ENCODE measurements at regions not wholly inside any gene's neighbourhood (a gene's known extent, or its start where the extent isn't known, plus 50 kb on each side); places are given as distances from the start of the nearest gene placed in this dataset.
A peak's percentile ranks its signal among the peaks of the same experiment; 100 is the strongest.

DNA sequence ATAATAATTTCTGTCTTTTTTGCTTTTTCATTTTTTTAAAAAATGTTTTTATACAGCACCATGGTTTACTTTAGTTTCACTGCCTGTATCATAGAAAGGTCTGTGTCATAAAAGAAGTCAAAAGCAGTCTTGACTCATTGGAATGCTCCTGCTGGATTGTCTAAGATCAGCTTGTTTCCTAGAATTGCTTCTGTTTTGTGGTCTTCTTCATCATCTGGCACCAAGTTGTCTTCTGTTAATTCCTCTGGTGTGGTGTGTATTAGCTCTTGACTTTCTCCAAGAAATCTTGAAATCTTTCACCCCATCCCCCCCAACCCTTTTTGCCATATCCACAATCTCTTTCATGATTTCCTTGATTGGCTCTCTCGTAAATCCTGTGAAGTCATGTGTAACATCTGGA lies 250.3 kb upstream of the CXCL12 start:
- no peaks in the 10 kb centered on the region for H3K27me3 ChIP-seq
- H3K27ac ChIP-seq = no peak overlapping the region
- TF ChIP-seq Cebpa-rat (IDR thresholded peaks at IDR 0.05) = no peak
- H3K9ac ChIP-seq = no peak overlapping the region
- H3K9me3 ChIP-seq = peaks cover 17% of the 10 kb centered on the region
- no peaks in the 10 kb centered on the region for H4K20me1 ChIP-seq
- H3K4me2 ChIP-seq = no peak overlapping the region
- H3K4me1 ChIP-seq = peaks cover 6% of the 10 kb centered on the region
- no peak overlapping the region for H3K4me3 ChIP-seq
- H3K36me3 ChIP-seq = no peaks in the 10 kb centered on the region

DNA sequence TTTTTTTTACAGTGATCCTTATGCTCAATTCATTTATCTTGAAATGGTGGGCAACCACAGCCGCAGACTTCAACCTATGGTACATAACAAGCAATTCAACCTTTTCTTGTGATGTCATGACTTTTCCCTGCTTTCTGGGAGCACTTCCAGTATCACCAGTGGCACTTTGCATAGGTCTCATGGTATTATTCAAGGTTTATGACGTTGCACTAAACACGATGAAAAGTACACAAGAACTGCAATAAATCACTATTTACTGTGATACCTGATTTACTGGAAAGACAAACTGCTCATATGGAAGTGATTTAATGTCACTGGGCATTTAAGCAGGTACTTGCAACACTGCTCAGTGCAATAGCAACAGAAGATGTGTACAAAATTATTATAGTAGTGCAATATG lies 251.7 kb upstream of the CXCL12 start:
- Histone ChIP-seq H3K27ac (no peak overlapping the region), H3K27me3 (no peaks in the 10 kb centered on the region), H3K9me3 (peaks cover 17% of the 10 kb centered on the region), H3K9ac (no peak overlapping the region), H3K4me3 (no peak overlapping the region), H3K4me2 (no peak overlapping the region), H3K36me3 (no peaks in the 10 kb centered on the region), H4K20me1 (no peaks in the 10 kb centered on the region), H3K4me1 (peaks cover 15% of the 10 kb centered on the region)
- no peak for TF ChIP-seq Cebpa-rat (IDR thresholded peaks at IDR 0.05)

DNA sequence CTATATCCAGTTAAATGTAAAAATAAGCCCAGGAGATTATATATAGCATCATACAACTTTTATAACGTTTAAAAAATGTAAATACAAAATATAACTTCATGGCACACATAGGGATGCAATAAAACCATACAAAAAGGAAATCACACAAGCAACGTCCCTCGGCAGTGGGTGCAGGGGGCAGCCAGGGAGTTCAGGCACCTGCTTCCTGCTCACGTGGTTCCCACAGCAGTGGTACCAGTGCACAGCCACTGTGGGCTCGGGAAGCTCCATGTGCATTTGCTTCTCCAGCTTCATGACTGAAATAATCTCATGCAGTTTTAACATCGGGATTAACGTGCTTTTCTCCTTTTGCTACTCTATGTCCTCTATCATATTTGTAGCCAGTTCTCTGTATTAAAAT lies 255.5 kb upstream of the CXCL12 start:
- no peak overlapping the region for H3K9ac ChIP-seq
- H3K27ac ChIP-seq = peak overlapping the region; percentile 62
- peaks cover 15% of the 10 kb centered on the region for H3K4me1 ChIP-seq
- no peaks in the 10 kb centered on the region for H3K27me3 ChIP-seq
- H4K20me1 ChIP-seq = no peaks in the 10 kb centered on the region
- no peaks in the 10 kb centered on the region for H3K36me3 ChIP-seq
- peak overlapping the region; percentile 47 for H3K4me2 ChIP-seq
- no peak for TF ChIP-seq Cebpa-rat (IDR thresholded peaks at IDR 0.05)
- H3K9me3 ChIP-seq = peaks cover 3% of the 10 kb centered on the region; the same call in 1 of the 2 replicates
- H3K4me3 ChIP-seq = no peak overlapping the region

GRCh38 chr10:44647473-44647872 lies 262.6 kb upstream of the CXCL12 start:
- H3K27ac ChIP-seq = peak overlapping the region; percentile 61
- H3K4me2 ChIP-seq = peak overlapping the region; percentile 55
- H3K9me3 ChIP-seq = no peaks in the 10 kb centered on the region
- no peak for TF ChIP-seq Cebpa-rat (IDR thresholded peaks at IDR 0.05)
- H3K4me1 ChIP-seq = peaks cover 26% of the 10 kb centered on the region
- H3K27me3 ChIP-seq = no peaks in the 10 kb centered on the region
- H3K4me3 ChIP-seq = no peak overlapping the region
- no peaks in the 10 kb centered on the region for H3K36me3 ChIP-seq
- H3K9ac ChIP-seq = no peak overlapping the region
- H4K20me1 ChIP-seq = no peaks in the 10 kb centered on the region

DNA sequence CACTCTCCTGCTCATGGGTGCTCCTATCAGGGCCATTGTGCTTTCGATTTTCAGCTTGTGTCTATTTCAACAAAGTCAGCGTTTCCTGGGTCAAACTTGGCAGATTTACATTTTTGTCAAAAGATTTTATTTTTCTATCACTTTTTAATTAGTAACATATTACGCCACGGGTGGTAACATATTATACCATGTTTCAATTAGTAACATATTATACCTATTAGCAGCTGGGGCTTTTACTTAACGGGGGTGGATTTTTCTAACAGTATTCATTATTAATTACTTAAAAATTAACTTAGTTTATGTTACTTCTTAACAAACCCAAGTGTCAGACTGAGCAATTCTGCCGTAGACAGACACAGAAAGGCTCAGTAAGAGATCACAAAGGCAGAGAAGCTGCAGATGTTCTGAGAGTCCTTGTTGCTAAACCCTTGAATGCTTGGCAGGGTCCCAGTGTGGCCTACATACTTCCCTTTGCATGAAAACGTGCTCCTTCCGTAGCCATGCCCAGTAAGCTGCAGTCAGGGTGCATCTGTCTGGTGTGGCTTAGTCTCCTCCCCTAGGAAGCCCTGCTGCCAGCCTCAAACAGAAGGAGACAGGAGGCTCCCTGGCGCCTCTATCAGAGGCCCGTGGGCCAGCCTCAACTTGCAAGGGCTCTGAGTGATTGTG lies 263.1 kb upstream of the CXCL12 start:
- Histone ChIP-seq H3K9me3 (peaks cover 3% of the 10 kb centered on the region; the same call in 1 of the 2 replicates), H3K4me2 (peak overlapping the region; percentile 55), H3K36me3 (no peaks in the 10 kb centered on the region), H4K20me1 (no peaks in the 10 kb centered on the region), H3K27me3 (no peaks in the 10 kb centered on the region), H3K4me1 (peaks cover 26% of the 10 kb centered on the region), H3K27ac (peak overlapping the region; percentile 61), H3K9ac (peak overlapping the region; percentile 15; the same call in 1 of the 2 replicates), H3K4me3 (no peak overlapping the region)
- no peak for TF ChIP-seq Cebpa-rat (IDR thresholded peaks at IDR 0.05)

GRCh38 chr10:44650691-44651661 lies 260.2 kb upstream of the TMEM72 start:
- H3K4me1 ChIP-seq = peaks cover 26% of the 10 kb centered on the region
- no peaks in the 10 kb centered on the region for H3K27me3 ChIP-seq
- H4K20me1 ChIP-seq = no peaks in the 10 kb centered on the region
- no peak overlapping the region for H3K4me3 ChIP-seq
- no peak for TF ChIP-seq Cebpa-rat (IDR thresholded peaks at IDR 0.05)
- peaks cover 3% of the 10 kb centered on the region; the same call in 1 of the 2 replicates for H3K9me3 ChIP-seq
- no peak overlapping the region for H3K9ac ChIP-seq
- H3K36me3 ChIP-seq = no peaks in the 10 kb centered on the region
- H3K27ac ChIP-seq = no peak overlapping the region
- H3K4me2 ChIP-seq = no peak overlapping the region

DNA sequence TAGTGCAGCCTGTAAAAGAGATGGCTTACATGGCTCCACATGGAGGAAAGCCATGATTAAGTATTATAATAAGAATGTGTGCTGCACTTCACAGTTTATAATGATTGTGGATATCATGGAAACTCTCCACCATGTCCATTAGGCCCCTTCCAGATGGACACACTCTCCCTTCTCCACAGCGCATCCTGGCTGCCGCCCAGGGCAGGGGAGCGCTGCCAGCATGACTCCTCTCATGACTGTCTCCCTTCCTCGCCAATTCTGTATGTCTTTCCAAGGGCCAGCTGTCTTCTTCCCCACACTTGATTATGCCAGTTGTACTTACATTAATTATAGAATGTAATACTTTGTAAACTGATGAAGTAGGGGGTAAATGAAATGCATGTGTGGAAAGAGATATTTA lies 259.3 kb upstream of the TMEM72 start:
- H4K20me1 ChIP-seq = no peaks in the 10 kb centered on the region
- TF ChIP-seq Cebpa-rat (IDR thresholded peaks at IDR 0.05) = no peak
- no peaks in the 10 kb centered on the region for H3K36me3 ChIP-seq
- no peak overlapping the region for H3K4me3 ChIP-seq
- H3K4me1 ChIP-seq = peaks cover 26% of the 10 kb centered on the region
- H3K27me3 ChIP-seq = no peaks in the 10 kb centered on the region
- H3K27ac ChIP-seq = no peak overlapping the region
- H3K4me2 ChIP-seq = no peak overlapping the region
- H3K9ac ChIP-seq = no peak overlapping the region
- peaks cover 3% of the 10 kb centered on the region; the same call in 1 of the 2 replicates for H3K9me3 ChIP-seq

DNA sequence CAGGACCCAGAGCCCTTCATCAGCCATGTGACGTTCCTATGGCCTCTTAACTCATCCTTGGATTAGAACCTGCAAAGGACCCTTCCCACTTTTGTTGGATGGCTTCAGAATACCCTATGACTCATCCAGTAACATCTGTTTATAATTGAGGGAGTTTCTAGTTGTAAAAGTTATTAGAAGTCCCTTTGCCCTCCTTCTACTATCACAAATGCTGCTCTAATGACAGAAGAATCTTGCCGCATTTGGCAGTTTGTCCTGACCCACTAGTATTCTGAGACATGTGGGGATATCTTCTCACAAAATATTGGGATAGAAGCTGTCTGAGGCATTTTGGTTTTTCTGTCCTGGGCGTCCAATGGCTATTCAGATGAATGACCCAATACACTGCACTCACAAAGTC lies 251.8 kb upstream of the TMEM72 start:
- H3K9ac ChIP-seq = no peak overlapping the region
- H3K27ac ChIP-seq = no peak overlapping the region
- no peaks in the 10 kb centered on the region for H3K27me3 ChIP-seq
- H3K4me2 ChIP-seq = no peak overlapping the region
- no peak overlapping the region for H3K4me3 ChIP-seq
- no peaks in the 10 kb centered on the region for H3K4me1 ChIP-seq
- TF ChIP-seq Cebpa-rat (IDR thresholded peaks at IDR 0.05) = no peak
- no peaks in the 10 kb centered on the region for H3K9me3 ChIP-seq
- no peaks in the 10 kb centered on the region for H3K36me3 ChIP-seq
- H4K20me1 ChIP-seq = no peaks in the 10 kb centered on the region

DNA sequence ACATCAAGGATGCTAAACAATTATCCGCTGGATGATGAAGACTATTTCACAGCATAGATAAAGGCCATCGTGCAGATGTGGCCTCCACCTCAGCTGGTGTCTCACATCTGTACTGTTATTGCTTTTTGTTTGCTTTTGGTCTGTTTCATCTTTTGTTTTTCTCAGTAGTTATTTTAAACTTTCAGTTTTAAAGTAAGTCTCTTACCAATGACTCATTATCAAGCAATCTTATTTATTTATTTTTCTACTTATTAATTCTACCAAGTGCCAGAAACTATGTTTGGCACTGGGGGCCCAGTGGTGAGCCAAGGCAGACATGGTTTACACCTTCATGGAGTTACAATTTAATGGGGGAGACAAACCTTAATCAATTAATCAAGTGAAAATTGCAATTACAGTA lies 250.9 kb upstream of the TMEM72 start:
- H3K27ac ChIP-seq = no peak overlapping the region
- H3K4me2 ChIP-seq = no peak overlapping the region
- H3K4me3 ChIP-seq = no peak overlapping the region
- no peak overlapping the region for H3K9ac ChIP-seq
- no peaks in the 10 kb centered on the region for H3K9me3 ChIP-seq
- TF ChIP-seq Cebpa-rat (IDR thresholded peaks at IDR 0.05) = no peak
- no peaks in the 10 kb centered on the region for H3K36me3 ChIP-seq
- no peaks in the 10 kb centered on the region for H3K27me3 ChIP-seq
- H3K4me1 ChIP-seq = no peaks in the 10 kb centered on the region
- no peaks in the 10 kb centered on the region for H4K20me1 ChIP-seq

GRCh38 chr10:44662051-44662450 lies 249.1 kb upstream of the TMEM72 start:
- no peak overlapping the region for H3K9ac ChIP-seq
- no peaks in the 10 kb centered on the region for H3K4me1 ChIP-seq
- no peak overlapping the region for H3K4me2 ChIP-seq
- no peak overlapping the region for H3K4me3 ChIP-seq
- no peaks in the 10 kb centered on the region for H4K20me1 ChIP-seq
- H3K27ac ChIP-seq = no peak overlapping the region
- peaks cover 6% of the 10 kb centered on the region for H3K9me3 ChIP-seq
- H3K36me3 ChIP-seq = no peaks in the 10 kb centered on the region
- H3K27me3 ChIP-seq = no peaks in the 10 kb centered on the region
- no peak for TF ChIP-seq Cebpa-rat (IDR thresholded peaks at IDR 0.05)

Data from BLaER1 (cell line).